GM19468 (cell line): ENCODE measurements at regions not wholly inside any gene's neighbourhood (a gene's known extent, or its start where the extent isn't known, plus 50 kb on each side); places are given as distances from the start of the nearest gene placed in this dataset.
"Not testable (repeated sequence)": the region's sequence is repeated elsewhere in the genome, so short reads cannot be mapped to it uniquely, and the experiment has no call there.

ENCODE experiments used
- ATAC-seq: cut with Tn5 transposase; IDR thresholded peaks from one replicate; pipeline ENCODE4 v1.9.1; 2021; ENCODE audit warnings: mild to moderate bottlenecking, moderate library complexity, moderate number of reproducible peaks; ENCODE audit not compliant: unreplicated experiment; ENCODE audit errors: extremely low read depth

GRCh38 chr15:95152741-95153140, 921.4 kb downstream of the MCTP2 start:
- ATAC-seq: no peak

- not testable (repeated sequence) for ATAC-seq
Measured at GRCh38 chr15:95153201-95153600, 921.8 kb downstream of the MCTP2 start.

GRCh38 chr15:95160316-95160715, 929.0 kb downstream of the MCTP2 start:
- ATAC-seq: no peak

- no peak for ATAC-seq
Measured at GRCh38 chr15:95162069-95162468, 930.7 kb downstream of the MCTP2 start.

GRCh38 chr15:95162531-95162930, 931.2 kb downstream of the MCTP2 start:
- no peak for ATAC-seq

- ATAC-seq: no peak
Measured at GRCh38 chr15:95162967-95163531, 931.7 kb downstream of the MCTP2 start.

- no peak for ATAC-seq
Measured at GRCh38 chr15:95168152-95168551, 936.8 kb downstream of the MCTP2 start.

GRCh38 chr15:95168951-95169431, 937.6 kb downstream of the MCTP2 start:
- ATAC-seq: no peak

- ATAC-seq: no peak
Measured at GRCh38 chr15:95169541-95170459, 938.4 kb downstream of the MCTP2 start.

GRCh38 chr15:95170561-95171380, 939.4 kb downstream of the MCTP2 start:
- no peak for ATAC-seq

- ATAC-seq: no peak
Measured at GRCh38 chr15:95171564-95171963, 940.2 kb downstream of the MCTP2 start.

- no peak for ATAC-seq
Measured at GRCh38 chr15:95174301-95175259, 943.2 kb downstream of the MCTP2 start.

GRCh38 chr15:95175914-95176658, 944.7 kb downstream of the MCTP2 start:
- ATAC-seq: no peak

- no peak for ATAC-seq
Measured at GRCh38 chr15:95176794-95177577, 945.6 kb downstream of the MCTP2 start.

GRCh38 chr15:95180530-95180929, 949.2 kb downstream of the MCTP2 start:
- ATAC-seq: no peak

- ATAC-seq: no peak
Measured at GRCh38 chr15:95182091-95182490, 950.7 kb downstream of the MCTP2 start.

GRCh38 chr15:95192923-95193322, 961.6 kb downstream of the MCTP2 start:
- ATAC-seq: no peak

- no peak for ATAC-seq
Measured at GRCh38 chr15:95194746-95195145, 963.4 kb downstream of the MCTP2 start.
